H9 (cell line): ENCODE measurements at regions not wholly inside any gene's neighbourhood (a gene's known extent, or its start where the extent isn't known, plus 50 kb on each side); places are given as distances from the start of the nearest gene placed in this dataset.

Experiments
- DNase-seq: peaks from one replicate; pipeline ENCODE4 v3.0.0-alpha.2; 2017
- H2AFZ ChIP-seq: one replicate; pipeline ENCODE4 v1.6.1; 2013; ENCODE audit warnings: mild to moderate bottlenecking, low read length, control low read depth, moderate library complexity
- H2AK5ac ChIP-seq: 2 replicates; pipeline ENCODE4 v1.6.1; 2013; ENCODE audit warnings: low read length, control low read depth, mixed read lengths; ENCODE audit not compliant: insufficient read length
- H2BK120ac ChIP-seq: one replicate; pipeline ENCODE4 v1.6.1; 2013; ENCODE audit warnings: low read depth, mild to moderate bottlenecking, low read length, control low read depth, inconsistent platforms; ENCODE audit not compliant: poor library complexity, severe bottlenecking
- H2BK12ac ChIP-seq: 2 replicates; pipeline ENCODE4 v1.6.1; 2013; ENCODE audit warnings: low read length, control low read depth, mixed read lengths, low read depth; ENCODE audit not compliant: insufficient read length
- H2BK15ac ChIP-seq: 2 replicates; pipeline ENCODE4 v1.6.1; 2013; ENCODE audit warnings: low read depth, low read length, control low read depth
- H2BK20ac ChIP-seq: one replicate; pipeline ENCODE4 v1.6.1; 2013; ENCODE audit warnings: low read depth, mild to moderate bottlenecking, low read length, control low read depth, inconsistent platforms; ENCODE audit not compliant: poor library complexity, severe bottlenecking
- H2BK5ac ChIP-seq: 2 replicates; pipeline ENCODE4 v1.6.1; 2013; ENCODE audit warnings: low read length, control low read depth, mixed read lengths; ENCODE audit not compliant: insufficient read length
- H3K14ac ChIP-seq: 2 replicates; pipeline ENCODE4 v1.6.1; 2013; ENCODE audit warnings: low read length, control low read depth; ENCODE audit not compliant: insufficient read depth
- H3K18ac ChIP-seq: 2 replicates; pipeline ENCODE4 v1.6.1; 2013; ENCODE audit warnings: low read depth, mild to moderate bottlenecking, mixed read lengths, low read length, control low read depth; ENCODE audit not compliant: insufficient read length
- H3K23ac ChIP-seq: 2 replicates; pipeline ENCODE4 v1.6.1; 2013; ENCODE audit warnings: low read length, control low read depth, mixed read lengths, low read depth; ENCODE audit not compliant: insufficient read length
- H3K23me2 ChIP-seq: 2 replicates; pipeline ENCODE4 v1.6.1; 2013; ENCODE audit warnings: low read depth, mild to moderate bottlenecking, mixed read lengths, low read length, control low read depth; ENCODE audit not compliant: insufficient read length, poor library complexity, severe bottlenecking
- H3K27ac ChIP-seq: 2 replicates; pipeline ENCODE4 v1.5.1; 2013; ENCODE audit warnings: low read length, control low read depth, mixed read lengths, low read depth; ENCODE audit not compliant: insufficient read length
- H3K27me3 ChIP-seq: 2 replicates; pipeline ENCODE4 v1.6.1; 2013; ENCODE audit warnings: low read length, control low read depth, inconsistent platforms; ENCODE audit not compliant: insufficient read depth
- H3K4ac ChIP-seq: 2 replicates; pipeline ENCODE4 v1.6.1; 2013; ENCODE audit warnings: low read depth, mild to moderate bottlenecking, control low read depth, inconsistent platforms, low read length, moderate library complexity
- H3K4me1 ChIP-seq: 2 replicates; pipeline ENCODE4 v1.6.1; 2013; ENCODE audit warnings: low read length, control low read depth, inconsistent platforms; ENCODE audit not compliant: insufficient read depth
- H3K4me2 ChIP-seq: 2 replicates; pipeline ENCODE4 v1.6.1; 2013; ENCODE audit warnings: low read length, control low read depth, mixed read lengths; ENCODE audit not compliant: insufficient read length, insufficient read depth
- H3K56ac ChIP-seq: 2 replicates; pipeline ENCODE4 v1.6.1; 2013; ENCODE audit warnings: low read depth, mild to moderate bottlenecking, mixed read lengths, low read length, control low read depth; ENCODE audit not compliant: insufficient read length
- H3K79me1 ChIP-seq: 2 replicates; pipeline ENCODE4 v1.6.1; 2013; ENCODE audit warnings: low read depth, mild to moderate bottlenecking, moderate library complexity, low read length, control low read depth, inconsistent platforms; ENCODE audit not compliant: insufficient read depth, poor library complexity, severe bottlenecking
- H3K79me2 ChIP-seq: 2 replicates; pipeline ENCODE4 v1.6.1; 2013; ENCODE audit warnings: low read length, control low read depth, inconsistent platforms; ENCODE audit not compliant: insufficient read depth
- H3K9ac ChIP-seq: 2 replicates; pipeline ENCODE4 v1.6.1; 2013; ENCODE audit warnings: low read length, control low read depth, mixed read lengths; ENCODE audit not compliant: insufficient read length; ENCODE audit errors: extremely low read depth
- H3K9me3 ChIP-seq: one replicate; pipeline ENCODE4 v1.6.1; 2013; ENCODE audit warnings: low read depth, low read length, inconsistent platforms; ENCODE audit not compliant: control insufficient read depth
- H3T11ph ChIP-seq: one replicate; pipeline ENCODE4 v1.6.1; 2013; ENCODE audit warnings: mild to moderate bottlenecking, low read length, control low read depth, inconsistent platforms
- H4K20me1 ChIP-seq: one replicate; pipeline ENCODE4 v1.6.1; 2013; ENCODE audit not compliant: control insufficient read depth, insufficient read length, insufficient read depth
- H4K5ac ChIP-seq: 2 replicates; pipeline ENCODE4 v1.6.1; 2013; ENCODE audit warnings: low read depth, mild to moderate bottlenecking, mixed read lengths, low read length, control low read depth; ENCODE audit not compliant: insufficient read length
- H4K8ac ChIP-seq: replicated peaks from 2 replicates; pipeline ENCODE4 v1.6.1; 2013; ENCODE audit warnings: low read length, control low read depth, mixed read lengths, low read depth; ENCODE audit not compliant: insufficient read length
- H4K91ac ChIP-seq: 2 replicates; pipeline ENCODE4 v1.6.1; 2013; ENCODE audit warnings: low read depth, mild to moderate bottlenecking, moderate library complexity, mixed read lengths, low read length, control low read depth; ENCODE audit not compliant: insufficient read length
- H3K27ac Mint-ChIP-seq, 3 experiments: 2 replicates in 2 of 3; 3 replicates in 1 of 3; pipeline ENCODE4 v1.8.0; 2020 to 2021; ENCODE audit warnings: mixed read lengths in 3 of 3, mild to moderate bottlenecking in 1 of 3, moderate library complexity in 1 of 3
- H3K27me3 Mint-ChIP-seq: 2 replicates; pipeline ENCODE4 v1.8.0; 2021; ENCODE audit warnings: low read depth, mild to moderate bottlenecking, moderate library complexity, mixed read lengths
- H3K36me3 Mint-ChIP-seq, 3 experiments: 2 replicates in 2 of 3; 3 replicates in 1 of 3; pipeline ENCODE4 v1.8.0; 2020 to 2021; ENCODE audit warnings: low read depth in 3 of 3, mixed read lengths in 3 of 3; ENCODE audit not compliant: insufficient read depth in 1 of 3
- H3K4me1 Mint-ChIP-seq, 2 experiments: 2 replicates each; pipeline ENCODE4 v1.8.0; 2020; ENCODE audit warnings: mixed read lengths in 2 of 2
- H3K4me3 Mint-ChIP-seq, 2 experiments: 2 replicates in 1 of 2; 3 replicates in 1 of 2; pipeline ENCODE4 v1.8.0; 2020 to 2021; ENCODE audit warnings: mild to moderate bottlenecking in 2 of 2, mixed read lengths in 2 of 2, moderate library complexity in 1 of 2
- H3K9me3 Mint-ChIP-seq, 2 experiments: 2 replicates in 1 of 2; 3 replicates in 1 of 2; pipeline ENCODE4 v1.8.0; 2020; ENCODE audit warnings: mild to moderate bottlenecking in 2 of 2, mixed read lengths in 2 of 2, moderate library complexity in 1 of 2
- CTCF ChIP-seq: fragments of 200-600 bp; sonication (generic); conservative IDR thresholded peaks from 3 replicates; pipeline ENCODE4 v1.8.0; 2021; ENCODE audit warnings: antibody characterized with exemption, mild to moderate bottlenecking
- WGBS: extraction: QIAGEN DNeasy Blood & Tissue Kit; methylation state at CpG from one replicate; pipeline ENCODE4 v1.1.7; 2013; ENCODE audit warnings: missing lambda C conversion rate, low lambda C conversion rate, mixed read lengths; ENCODE audit not compliant: insufficient read length; ENCODE audit errors: extremely low coverage; 5-methylcytosine and 5-hydroxymethylcytosine counted together

- TF ChIP-seq CTCF, result no peak
- Histone ChIP-seq H3K9ac (no peak overlapping the region), H3K56ac (no peak overlapping the region), H3K79me1 (no peaks in the 10 kb centered on the region), H3K9me3 (no peaks in the 10 kb centered on the region), H3K14ac (no peak overlapping the region), H3K18ac (no peak overlapping the region), H3T11ph (no peak overlapping the region), H2BK15ac (no peak overlapping the region), H3K4me2 (no peak overlapping the region), H2BK120ac (no peak overlapping the region), H3K4me1 (no peaks in the 10 kb centered on the region), H4K20me1 (no peaks in the 10 kb centered on the region), H2AFZ (no peak overlapping the region), H4K91ac (no peak overlapping the region), H2BK5ac (no peak overlapping the region), H3K27me3 (no peaks in the 10 kb centered on the region), H2BK12ac (no peak overlapping the region), H3K79me2 (no peaks in the 10 kb centered on the region), H3K23me2 (no peaks in the 10 kb centered on the region), H3K23ac (no peak overlapping the region), H3K27ac (no peak overlapping the region), H3K4ac (no peak overlapping the region), H2AK5ac (no peak overlapping the region), H4K5ac (no peak overlapping the region), H2BK20ac (no peak overlapping the region), H4K8ac (no peak overlapping the region)
- no CpG with 5 or more reads among the region's 3 CpGs for WGBS
- no peak overlapping the region for H3K4me3 Mint-ChIP-seq
- H3K27ac Mint-ChIP-seq, result no peak overlapping the region
- H3K4me1 Mint-ChIP-seq, result no peaks in the 10 kb centered on the region
- H3K9me3 Mint-ChIP-seq, result no peaks in the 10 kb centered on the region
- no peak for DNase-seq
- no peaks in the 10 kb centered on the region for H3K27me3 Mint-ChIP-seq
- H3K36me3 Mint-ChIP-seq, result no peaks in the 10 kb centered on the region; a peak in 1 of 7 replicates
Observed at GRCh38 chr12:19979584-19979983, 388.8 kb upstream of the PDE3A start.
